ENCODE measurements at regions not wholly inside any gene's neighbourhood (a gene's known extent, or its start where the extent isn't known, plus 50 kb on each side); places are given as distances from the start of the nearest gene placed in this dataset.

DNA sequence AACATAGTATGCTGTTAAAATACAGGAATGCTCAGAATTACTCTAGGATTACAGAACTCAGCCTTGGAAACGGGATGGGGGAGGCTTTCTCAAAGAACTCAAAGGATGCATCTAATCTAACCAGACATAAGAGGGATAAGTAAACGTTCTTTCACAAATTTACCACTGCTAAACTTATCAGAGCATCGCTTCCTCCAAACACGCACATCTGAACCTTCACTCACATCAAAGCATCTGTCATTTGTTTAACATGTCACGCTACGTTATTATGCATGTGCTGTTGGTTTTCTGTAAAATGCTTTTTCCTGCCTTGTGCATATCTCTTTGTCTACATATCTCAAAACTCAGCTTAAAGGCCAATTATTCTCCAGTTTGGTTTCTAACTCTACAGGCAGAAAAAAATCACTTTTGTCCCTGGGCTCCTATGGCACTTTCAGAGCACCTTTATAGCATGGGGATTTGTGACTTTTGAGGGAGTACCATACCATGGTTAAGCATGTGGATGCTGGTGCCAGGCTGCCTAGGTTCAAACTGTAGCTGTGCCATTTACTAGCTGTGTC, 106.7 kb upstream of the FSHR start:
- Mint-ChIP-seq H3K4me3 (no peak overlapping the region), H3K27me3 (no peaks in the 10 kb centered on the region), H3K9me3 (ENCODE audit: insufficient read depth) (no peaks in the 10 kb centered on the region), H3K27ac (no peak overlapping the region), H3K4me1 (no peaks in the 10 kb centered on the region)
- no peak overlapping the region for H2AFZ ChIP-seq (ENCODE audit: insufficient read depth, low read depth, low read length, poor library complexity, severe bottlenecking)
- DNase-seq (no peak), ATAC-seq (ENCODE audit: low read depth) (no peak)
- no peak for TF ChIP-seq EZH2 (IDR thresholded peaks at IDR 0.05; ENCODE audit: borderline replicate concordance, insufficient read depth, low read depth, low read length, poor library complexity, severe bottlenecking)
- no peak for TF ChIP-seq CTCF (IDR thresholded peaks at IDR 0.05)
- no peak overlapping the region for H3K4me2 ChIP-seq (replicated peaks; ENCODE audit: low read depth, low read length, poor library complexity, severe bottlenecking)
- intact Hi-C loops (cut with micrococcal nuclease), result no loop called here
- no peaks in the 10 kb centered on the region for H3K9me3 ChIP-seq (ENCODE audit: control extremely low read depth in 1 of 3, control insufficient read depth in 2 of 3, insufficient read depth in 1 of 3, low read length in 2 of 3)
- no peaks in the 10 kb centered on the region for H3K79me2 ChIP-seq (ENCODE audit: control insufficient read depth, insufficient read depth, low read length)
- no peaks in the 10 kb centered on the region for H3K36me3 ChIP-seq (replicated peaks in 1 of 2; ENCODE audit: control extremely low read depth in 1 of 2, control insufficient read depth in 1 of 2, extremely low read depth in 1 of 2, insufficient read depth in 2 of 2, low read length in 1 of 2)
- H3K27me3 ChIP-seq (replicated peaks in 1 of 4; ENCODE audit: control extremely low read depth in 1 of 4, control insufficient read depth in 3 of 4, insufficient read depth in 4 of 4, low read length in 3 of 4), result no peaks in the 10 kb centered on the region
- no peak overlapping the region for H3K9ac ChIP-seq (ENCODE audit: low read length)
- WGBS (ENCODE audit: insufficient coverage), result no CpG with 5 or more reads among the region's 6 CpGs
- no peak overlapping the region for H3K4me3 ChIP-seq (ENCODE audit: control extremely low read depth in 1 of 5, extremely low read depth in 1 of 5, insufficient read depth in 1 of 5, low read depth in 2 of 5, low read length in 4 of 5)
- ChIA-PET CTCF (no interaction called here), POLR2A (no interaction called here)
- H3K27ac ChIP-seq (ENCODE audit: low read length in 2 of 2), result no peak overlapping the region
- H4K20me1 ChIP-seq (ENCODE audit: control insufficient read depth, insufficient read depth, low read length, poor library complexity, severe bottlenecking), result no peaks in the 10 kb centered on the region
- no peaks in the 10 kb centered on the region for H3K4me1 ChIP-seq (ENCODE audit: control insufficient read depth in 2 of 2, insufficient read depth in 2 of 2, low read length in 2 of 2)

- intact Hi-C loops (cut with micrococcal nuclease), result no loop called here
- no peak overlapping the region for H3K27ac ChIP-seq (ENCODE audit: low read length in 2 of 2)
- H3K4me1 ChIP-seq (ENCODE audit: control insufficient read depth in 2 of 2, insufficient read depth in 2 of 2, low read length in 2 of 2), result no peaks in the 10 kb centered on the region
- TF ChIP-seq CTCF (IDR thresholded peaks at IDR 0.05), result no peak
- no peak for TF ChIP-seq EZH2 (IDR thresholded peaks at IDR 0.05; ENCODE audit: borderline replicate concordance, insufficient read depth, low read depth, low read length, poor library complexity, severe bottlenecking)
- DNase-seq (no peak), ATAC-seq (ENCODE audit: low read depth) (no peak)
- no peak overlapping the region for H3K4me3 ChIP-seq (ENCODE audit: control extremely low read depth in 1 of 5, extremely low read depth in 1 of 5, insufficient read depth in 1 of 5, low read depth in 2 of 5, low read length in 4 of 5)
- H3K36me3 ChIP-seq (replicated peaks in 1 of 2; ENCODE audit: control extremely low read depth in 1 of 2, control insufficient read depth in 1 of 2, extremely low read depth in 1 of 2, insufficient read depth in 2 of 2, low read length in 1 of 2), result no peaks in the 10 kb centered on the region
- no peaks in the 10 kb centered on the region for H4K20me1 ChIP-seq (ENCODE audit: control insufficient read depth, insufficient read depth, low read length, poor library complexity, severe bottlenecking)
- Mint-ChIP-seq H3K4me3 (no peak overlapping the region), H3K27ac (no peak overlapping the region), H3K27me3 (no peaks in the 10 kb centered on the region), H3K4me1 (no peaks in the 10 kb centered on the region), H3K9me3 (ENCODE audit: insufficient read depth) (no peaks in the 10 kb centered on the region)
- ChIA-PET CTCF (no interaction called here), POLR2A (no interaction called here)
- H3K4me2 ChIP-seq (replicated peaks; ENCODE audit: low read depth, low read length, poor library complexity, severe bottlenecking), result no peak overlapping the region
- H3K9ac ChIP-seq (ENCODE audit: low read length), result no peak overlapping the region
- no peaks in the 10 kb centered on the region for H3K9me3 ChIP-seq (ENCODE audit: control extremely low read depth in 1 of 3, control insufficient read depth in 2 of 3, insufficient read depth in 1 of 3, low read length in 2 of 3)
- no peak overlapping the region for H2AFZ ChIP-seq (ENCODE audit: insufficient read depth, low read depth, low read length, poor library complexity, severe bottlenecking)
- H3K79me2 ChIP-seq (ENCODE audit: control insufficient read depth, insufficient read depth, low read length), result no peaks in the 10 kb centered on the region
- no CpG with 5 or more reads among the region's 1 CpG for WGBS (ENCODE audit: insufficient coverage)
- H3K27me3 ChIP-seq (replicated peaks in 1 of 4; ENCODE audit: control extremely low read depth in 1 of 4, control insufficient read depth in 3 of 4, insufficient read depth in 4 of 4, low read length in 3 of 4), result no peaks in the 10 kb centered on the region
Observed at GRCh38 chr2:49259926-49260325, 105.6 kb upstream of the FSHR start.

Measured in B cell (primary cell).